ENCODE measurements at regions not wholly inside any gene's neighbourhood (a gene's known extent, or its start where the extent isn't known, plus 50 kb on each side); places are given as distances from the start of the nearest gene placed in this dataset.

DNA sequence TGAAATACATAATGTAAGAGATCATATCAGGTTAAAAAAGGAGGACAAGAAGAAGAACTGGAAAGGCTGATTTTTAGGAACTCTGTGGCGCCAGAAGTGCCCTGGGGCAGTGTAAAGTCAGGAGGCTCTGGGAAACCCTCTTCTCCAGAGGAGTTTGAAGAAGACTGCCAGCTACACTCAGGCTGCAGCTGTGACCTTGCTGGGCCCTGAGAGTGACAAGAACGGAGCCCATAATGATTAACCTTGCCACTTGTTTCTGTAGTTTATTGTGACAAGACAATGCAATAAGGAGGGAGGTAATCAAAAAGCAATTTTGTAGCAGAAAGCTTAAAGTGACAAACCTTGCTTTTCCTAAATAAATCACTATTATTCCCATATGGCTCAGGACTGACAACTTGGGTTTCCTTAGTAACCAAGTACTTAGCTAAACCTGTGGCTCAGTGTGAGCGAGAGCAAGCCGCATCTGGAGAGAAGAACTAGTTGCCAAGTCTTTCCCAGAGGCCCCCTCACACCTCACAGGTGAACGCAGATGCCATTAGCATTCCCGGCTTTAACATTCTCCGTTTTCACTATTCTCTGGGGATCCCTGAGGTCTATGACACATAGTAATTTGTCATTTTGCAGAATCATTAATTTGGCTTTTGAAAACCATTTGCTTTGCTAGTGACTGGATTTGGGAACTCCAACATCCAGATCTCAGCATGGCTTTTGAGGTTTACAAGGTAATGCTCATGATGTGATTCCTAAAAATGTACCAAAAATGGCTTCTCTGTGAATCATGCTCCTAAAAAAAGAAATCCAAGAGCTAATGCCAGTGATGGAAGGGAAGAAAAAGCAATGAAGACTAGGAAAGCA lies 115.9 kb downstream of the OMA1 start:
- intact Hi-C loops (cut with micrococcal nuclease) = no loop called here
- Mint-ChIP-seq H3K27ac (no peak overlapping the region), H3K4me3 (no peak overlapping the region), H3K4me1 (ENCODE audit: low read depth) (no peaks in the 10 kb centered on the region), H3K27me3 (no peaks in the 10 kb centered on the region), H3K9me3 (no peaks in the 10 kb centered on the region), H3K36me3 (ENCODE audit: low read depth) (peaks cover 1% of the 10 kb centered on the region)
- ATAC-seq (no peak), DNase-seq (no peak)
- ChIA-PET CTCF (interaction anchor here (1.0 kb wide), 1 partner anchor 8 kb away, joined by 3 read pairs; no protein-coding TSS in a partner anchor), POLR2A (no interaction called here)
- TF ChIP-seq, protein P1, sequence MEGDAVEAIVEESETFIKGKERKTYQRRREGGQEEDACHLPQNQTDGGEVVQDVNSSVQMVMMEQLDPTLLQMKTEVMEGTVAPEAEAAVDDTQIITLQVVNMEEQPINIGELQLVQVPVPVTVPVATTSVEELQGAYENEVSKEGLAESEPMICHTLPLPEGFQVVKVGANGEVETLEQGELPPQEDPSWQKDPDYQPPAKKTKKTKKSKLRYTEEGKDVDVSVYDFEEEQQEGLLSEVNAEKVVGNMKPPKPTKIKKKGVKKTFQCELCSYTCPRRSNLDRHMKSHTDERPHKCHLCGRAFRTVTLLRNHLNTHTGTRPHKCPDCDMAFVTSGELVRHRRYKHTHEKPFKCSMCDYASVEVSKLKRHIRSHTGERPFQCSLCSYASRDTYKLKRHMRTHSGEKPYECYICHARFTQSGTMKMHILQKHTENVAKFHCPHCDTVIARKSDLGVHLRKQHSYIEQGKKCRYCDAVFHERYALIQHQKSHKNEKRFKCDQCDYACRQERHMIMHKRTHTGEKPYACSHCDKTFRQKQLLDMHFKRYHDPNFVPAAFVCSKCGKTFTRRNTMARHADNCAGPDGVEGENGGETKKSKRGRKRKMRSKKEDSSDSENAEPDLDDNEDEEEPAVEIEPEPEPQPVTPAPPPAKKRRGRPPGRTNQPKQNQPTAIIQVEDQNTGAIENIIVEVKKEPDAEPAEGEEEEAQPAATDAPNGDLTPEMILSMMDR (IDR thresholded peaks at IDR 0.05) = no peak

DNA sequence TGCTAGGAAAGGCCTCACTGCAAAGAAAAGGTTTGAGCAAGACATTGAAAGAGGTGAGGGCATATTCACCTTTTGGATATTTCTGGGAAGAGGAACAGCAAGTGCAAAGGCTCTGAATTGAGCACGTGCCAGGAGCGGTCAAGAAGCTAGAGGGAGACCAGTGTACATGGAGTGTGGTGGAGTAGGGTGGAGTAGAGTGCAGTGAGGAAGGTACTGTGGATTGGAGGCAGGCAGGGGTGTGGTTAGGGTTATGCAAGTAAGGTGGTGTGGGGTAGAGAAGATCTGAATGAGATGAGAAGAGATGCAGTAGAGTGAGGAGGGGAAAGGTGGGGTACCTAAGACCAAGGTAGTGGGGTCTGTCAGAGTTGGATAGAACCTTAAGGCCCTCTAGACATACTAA lies 119.6 kb downstream of the OMA1 start:
- TF ChIP-seq, protein P1 (IDR thresholded peaks at IDR 0.05) = no peak
- ATAC-seq (no peak), DNase-seq (no peak)
- ChIA-PET POLR2A (no interaction called here), CTCF (no interaction called here)
- H3K4me1 Mint-ChIP-seq (ENCODE audit: low read depth) = no peaks in the 10 kb centered on the region
- no peaks in the 10 kb centered on the region for H3K9me3 Mint-ChIP-seq
- H3K27me3 Mint-ChIP-seq = no peaks in the 10 kb centered on the region
- intact Hi-C loops (cut with micrococcal nuclease) = no loop called here
- H3K36me3 Mint-ChIP-seq (ENCODE audit: low read depth) = peaks cover 1% of the 10 kb centered on the region
- no peak overlapping the region for H3K4me3 Mint-ChIP-seq
- H3K27ac Mint-ChIP-seq = no peak overlapping the region

DNA sequence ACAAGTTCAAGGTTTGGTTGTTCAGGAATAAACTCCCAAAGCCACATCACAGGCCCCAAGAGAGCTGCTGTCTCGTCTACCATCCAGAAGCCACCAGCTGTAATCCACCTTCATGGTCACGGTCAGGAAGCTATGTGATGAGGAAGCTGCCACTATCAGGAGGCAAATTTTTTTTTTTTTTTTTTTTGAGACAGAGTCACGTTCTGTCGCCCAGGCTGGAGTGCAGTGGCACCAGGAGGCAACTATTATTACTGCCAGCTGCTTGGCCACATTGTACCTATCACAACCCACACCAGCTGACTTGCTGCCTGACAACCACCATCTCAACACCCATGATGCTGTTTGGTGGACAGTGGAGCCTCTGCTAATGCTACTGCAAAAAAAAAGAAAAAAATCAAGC lies 124.1 kb downstream of the OMA1 start:
- CTCF ChIA-PET = interaction anchor here (1.2 kb wide), 1 partner anchor 9 kb away, joined by 3 read pairs; no protein-coding TSS in a partner anchor
- TF ChIP-seq, protein P1 (IDR thresholded peaks at IDR 0.05) = no peak
- H3K27me3 Mint-ChIP-seq = no peaks in the 10 kb centered on the region

GRCh38 chr1:58418283-58419228 lies 128.0 kb downstream of the OMA1 start:
- DNase-seq (no peak), ATAC-seq (no peak)
- CTCF ChIA-PET = no interaction called here
- H3K4me1 Mint-ChIP-seq (ENCODE audit: low read depth) = no peaks in the 10 kb centered on the region
- intact Hi-C loops (cut with micrococcal nuclease) = no loop called here
- H3K9me3 Mint-ChIP-seq = no peaks in the 10 kb centered on the region
- TF ChIP-seq, protein P1 (IDR thresholded peaks at IDR 0.05) = no peak
- H3K4me3 Mint-ChIP-seq = no peak overlapping the region
- no peaks in the 10 kb centered on the region for H3K27me3 Mint-ChIP-seq
- H3K36me3 Mint-ChIP-seq (ENCODE audit: low read depth) = no peaks in the 10 kb centered on the region
- H3K27ac Mint-ChIP-seq = no peak overlapping the region
- POLR2A ChIA-PET = no interaction called here

More for the DNA sequence above, 124.1 kb downstream of the OMA1 start:
- Mint-ChIP-seq H3K27ac (no peak overlapping the region), H3K36me3 (ENCODE audit: low read depth) (no peaks in the 10 kb centered on the region), H3K9me3 (no peaks in the 10 kb centered on the region), H3K4me1 (ENCODE audit: low read depth) (no peaks in the 10 kb centered on the region), H3K4me3 (no peak overlapping the region)
- intact Hi-C loops (cut with micrococcal nuclease) = no loop called here
- DNase-seq (no peak), ATAC-seq (no peak)
- POLR2A ChIA-PET = no interaction called here
